Left lobe of liver (tissue), 2 donors: ENCODE measurements at regions not wholly inside any gene's neighbourhood (a gene's known extent, or its start where the extent isn't known, plus 50 kb on each side); places are given as distances from the start of the nearest gene placed in this dataset.

Source experiments
- ATAC-seq: fragments of 200-7000 bp; cut with Tn5 transposase; one replicate; pipeline ENCODE4 v1.9.1; 2020; ENCODE audit warnings: mild to moderate bottlenecking, moderate library complexity
- DNase-seq: peaks from one replicate; pipeline ENCODE4 v3.0.0-alpha.2; 2020; ENCODE audit warnings: low spot score
- donor health status: DM: no; HTN: no; CAD: no; lungs with moderate emphysema.
- donor health status: DM: no; HTN: yes; CAD: no.

- no peak for ATAC-seq
- no peak for DNase-seq
These were observed 102.4 kb downstream of the EFNB2 start for GRCh38 chr13:106433066-106433465.

- no peak for DNase-seq
- no peak for ATAC-seq
These were observed 102.8 kb downstream of the EFNB2 start for GRCh38 chr13:106432636-106433035.

GRCh38 chr13:106426909-106427308, 108.6 kb downstream of the EFNB2 start:
- ATAC-seq (no peak), DNase-seq (no peak)

- ATAC-seq (no peak), DNase-seq (no peak)
These were observed 109.8 kb downstream of the EFNB2 start for GRCh38 chr13:106425661-106426060.

GRCh38 chr13:106424805-106425204, 110.7 kb downstream of the EFNB2 start:
- DNase-seq = no peak
- ATAC-seq = no peak

GRCh38 chr13:106423530-106423929, 111.9 kb downstream of the EFNB2 start:
- DNase-seq (no peak), ATAC-seq (no peak)

GRCh38 chr13:106418556-106418955, 116.9 kb downstream of the EFNB2 start:
- no peak for ATAC-seq
- DNase-seq = no peak

GRCh38 chr13:106417467-106418110, 117.9 kb downstream of the EFNB2 start:
- no peak for ATAC-seq
- no peak for DNase-seq

GRCh38 chr13:106416645-106417044, 118.8 kb downstream of the EFNB2 start:
- ATAC-seq = no peak
- DNase-seq = no peak

GRCh38 chr13:106415971-106416370, 119.5 kb downstream of the EFNB2 start:
- DNase-seq = no peak
- ATAC-seq = no peak

GRCh38 chr13:106415442-106415841, 120.0 kb downstream of the EFNB2 start:
- ATAC-seq = no peak
- DNase-seq = no peak

- no peak for ATAC-seq
- no peak for DNase-seq
These were observed 128.1 kb downstream of the EFNB2 start for GRCh38 chr13:106407338-106407737.

GRCh38 chr13:106405731-106406130, 129.7 kb downstream of the EFNB2 start:
- ATAC-seq = no peak
- DNase-seq = no peak

- no peak for ATAC-seq
- DNase-seq = no peak
These were observed 132.2 kb downstream of the EFNB2 start for GRCh38 chr13:106403280-106403679.

- no peak for ATAC-seq
- no peak for DNase-seq
These were observed 132.6 kb downstream of the EFNB2 start for GRCh38 chr13:106402866-106403265.

- ATAC-seq (no peak), DNase-seq (no peak)
These were observed 134.4 kb downstream of the EFNB2 start for GRCh38 chr13:106401081-106401480.

- no peak for DNase-seq
- ATAC-seq = no peak
These were observed 135.2 kb downstream of the EFNB2 start for GRCh38 chr13:106400289-106400688.

GRCh38 chr13:106398289-106398688, 137.2 kb downstream of the EFNB2 start:
- no peak for ATAC-seq

GRCh38 chr13:106393776-106394175, 141.7 kb downstream of the EFNB2 start:
- DNase-seq (no peak), ATAC-seq (no peak)

More at GRCh38 chr13:106398289-106398688, 137.2 kb downstream of the EFNB2 start:
- no peak for DNase-seq

- no peak for ATAC-seq
- DNase-seq = no peak
These were observed 143.8 kb downstream of the EFNB2 start for GRCh38 chr13:106391681-106392080.

- DNase-seq = no peak
- ATAC-seq = no peak
These were observed 144.2 kb downstream of the EFNB2 start for GRCh38 chr13:106391271-106391670.

- DNase-seq = no peak
- ATAC-seq = no peak
These were observed 145.1 kb downstream of the EFNB2 start for GRCh38 chr13:106390367-106390766.

- DNase-seq = no peak
- no peak for ATAC-seq
These were observed 149.8 kb downstream of the EFNB2 start for GRCh38 chr13:106385654-106386053.
